ENCODE measurements at regions not wholly inside any gene's neighbourhood (a gene's known extent, or its start where the extent isn't known, plus 50 kb on each side); places are given as distances from the start of the nearest gene placed in this dataset.

- Histone ChIP-seq H3K4me3 (ENCODE audit: low read length) (no peak overlapping the region), H3K79me2 (ENCODE audit: low read length) (no peaks in the 10 kb centered on the region), H3K36me3 (replicated peaks; ENCODE audit: low read depth, low read length) (no peaks in the 10 kb centered on the region), H2AFZ (ENCODE audit: low read depth, low read length) (no peak overlapping the region), H4K20me1 (ENCODE audit: insufficient read depth, low read length) (no peaks in the 10 kb centered on the region), H3K27ac (ENCODE audit: low read length) (no peak overlapping the region), H3K4me2 (ENCODE audit: low read length) (no peak overlapping the region), H3K4me1 (ENCODE audit: low read length) (no peaks in the 10 kb centered on the region), H3K27me3 (ENCODE audit: low read depth, low read length) (no peaks in the 10 kb centered on the region), H3K9me3 (ENCODE audit: insufficient read depth, low read length) (no peaks in the 10 kb centered on the region), H3K9ac (ENCODE audit: low read length) (no peak overlapping the region)
- TF ChIP-seq EZH2phosphoT487 (IDR thresholded peaks at IDR 0.05; ENCODE audit: low read depth) (no peak), CTCF (IDR thresholded peaks at IDR 0.05; ENCODE audit: low read depth, low read length) (no peak)
Observed at GRCh38 chr11:115963156-115963555, 458.9 kb upstream of the CADM1 start.

DNA sequence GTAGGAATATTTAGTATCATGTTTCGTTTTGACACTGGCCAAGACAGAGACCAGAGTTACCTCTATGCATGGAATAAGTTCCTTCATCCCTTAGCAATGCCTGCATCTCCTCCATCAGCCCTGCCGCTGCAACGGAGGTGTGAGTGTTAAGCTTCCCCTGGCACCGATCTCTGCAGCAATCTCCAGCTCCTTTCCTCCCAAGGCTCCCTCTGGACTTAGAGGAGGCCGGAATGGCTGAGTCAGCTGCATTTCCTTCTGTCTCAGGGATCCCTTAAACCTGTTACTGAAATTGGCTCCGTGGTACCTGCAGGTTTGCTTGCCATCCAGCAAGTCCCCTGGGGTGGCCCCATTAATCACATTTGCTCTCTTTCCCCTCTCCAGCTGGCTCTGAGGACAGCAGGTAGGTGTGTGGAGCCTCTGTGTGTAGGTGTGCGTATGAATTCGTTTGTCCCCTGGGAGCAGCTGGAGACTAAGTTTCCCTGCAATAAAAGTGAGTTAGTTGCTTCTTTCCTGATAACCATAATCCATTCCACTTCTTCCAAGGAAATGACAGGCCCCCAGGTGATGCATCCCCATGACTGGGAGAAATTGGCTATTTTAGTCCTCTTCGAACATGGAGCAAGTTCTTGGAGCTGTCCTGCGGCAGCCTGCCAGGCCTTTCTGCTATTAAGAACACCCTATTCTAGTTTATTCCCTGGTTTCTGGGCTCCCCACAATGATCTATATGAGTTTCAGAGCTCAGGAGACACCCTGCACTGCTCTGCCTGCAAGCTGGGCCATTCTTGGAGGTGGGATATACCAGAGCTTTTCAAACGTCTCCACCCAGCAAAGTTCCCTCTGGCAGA is 457.2 kb upstream of the CADM1 start:
- Histone ChIP-seq H4K20me1 (ENCODE audit: insufficient read depth, low read length) (no peaks in the 10 kb centered on the region), H3K9me3 (ENCODE audit: insufficient read depth, low read length) (no peaks in the 10 kb centered on the region), H3K27ac (ENCODE audit: low read length) (no peak overlapping the region), H3K36me3 (replicated peaks; ENCODE audit: low read depth, low read length) (no peaks in the 10 kb centered on the region), H3K9ac (ENCODE audit: low read length) (no peak overlapping the region), H2AFZ (ENCODE audit: low read depth, low read length) (no peak overlapping the region), H3K27me3 (ENCODE audit: low read depth, low read length) (no peaks in the 10 kb centered on the region), H3K4me2 (ENCODE audit: low read length) (no peak overlapping the region), H3K79me2 (ENCODE audit: low read length) (no peaks in the 10 kb centered on the region), H3K4me3 (ENCODE audit: low read length) (no peak overlapping the region), H3K4me1 (ENCODE audit: low read length) (no peaks in the 10 kb centered on the region)
- no peak for TF ChIP-seq CTCF (IDR thresholded peaks at IDR 0.05; ENCODE audit: low read depth, low read length)
- no peak for TF ChIP-seq EZH2phosphoT487 (IDR thresholded peaks at IDR 0.05; ENCODE audit: low read depth)

GRCh38 chr11:115959081-115959486 is 454.9 kb upstream of the CADM1 start:
- Histone ChIP-seq H3K4me1 (ENCODE audit: low read length) (no peaks in the 10 kb centered on the region), H3K9ac (ENCODE audit: low read length) (no peak overlapping the region), H4K20me1 (ENCODE audit: insufficient read depth, low read length) (no peaks in the 10 kb centered on the region), H3K4me2 (ENCODE audit: low read length) (no peak overlapping the region), H3K4me3 (ENCODE audit: low read length) (no peak overlapping the region), H3K27ac (ENCODE audit: low read length) (no peak overlapping the region), H2AFZ (ENCODE audit: low read depth, low read length) (no peak overlapping the region), H3K79me2 (ENCODE audit: low read length) (no peaks in the 10 kb centered on the region), H3K36me3 (replicated peaks; ENCODE audit: low read depth, low read length) (no peaks in the 10 kb centered on the region), H3K27me3 (ENCODE audit: low read depth, low read length) (no peaks in the 10 kb centered on the region), H3K9me3 (ENCODE audit: insufficient read depth, low read length) (no peaks in the 10 kb centered on the region)
- TF ChIP-seq EZH2phosphoT487 (IDR thresholded peaks at IDR 0.05; ENCODE audit: low read depth), result no peak
- TF ChIP-seq CTCF (IDR thresholded peaks at IDR 0.05; ENCODE audit: low read depth, low read length), result no peak

DNA sequence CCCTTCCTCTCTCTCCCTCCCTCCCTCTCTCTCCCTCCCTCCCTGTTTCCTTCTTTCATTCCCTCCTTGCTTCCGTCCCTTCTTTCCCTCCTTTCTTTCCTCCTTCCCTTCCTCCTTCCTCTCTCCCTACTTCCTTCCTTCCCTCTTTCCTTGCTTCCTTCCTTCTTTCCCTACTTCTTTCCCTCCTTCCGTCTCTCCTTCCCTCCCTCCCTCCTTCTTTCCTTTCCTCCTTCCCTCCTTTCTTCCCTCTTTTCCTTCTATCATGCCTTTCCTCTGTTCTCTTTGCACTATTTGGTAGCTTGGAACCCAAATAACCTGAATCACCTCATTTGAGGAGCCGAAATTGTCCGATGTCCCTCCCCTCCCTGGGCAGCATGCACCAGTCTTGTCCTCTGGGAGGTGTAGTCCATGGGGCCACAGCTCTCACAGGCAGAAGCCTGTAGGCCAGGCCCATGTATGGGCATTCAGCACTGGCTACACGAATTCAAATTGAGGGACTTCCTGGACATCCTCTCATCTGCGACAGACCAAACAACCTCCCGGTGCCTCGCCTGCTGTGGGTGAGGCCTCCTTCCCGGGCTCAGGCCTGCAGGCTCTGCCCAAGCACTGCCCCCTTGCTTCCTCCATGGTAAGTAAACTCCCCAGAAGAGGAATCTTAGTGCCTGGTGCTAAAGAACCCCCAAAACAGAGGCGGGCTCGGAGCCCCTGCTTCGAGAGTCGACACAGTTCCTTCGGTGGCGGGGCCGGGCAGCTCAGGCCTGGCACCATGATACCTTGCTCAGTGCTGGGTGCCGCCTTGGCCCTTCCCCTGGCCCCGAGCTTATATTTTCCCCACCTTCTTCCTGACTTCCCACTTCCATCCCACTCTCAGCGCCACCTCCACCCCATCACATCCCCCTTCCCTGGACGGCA is 454.1 kb upstream of the CADM1 start:
- TF ChIP-seq EZH2phosphoT487 (IDR thresholded peaks at IDR 0.05; ENCODE audit: low read depth) (no peak), CTCF (IDR thresholded peaks at IDR 0.05; ENCODE audit: low read depth, low read length) (no peak)
- Histone ChIP-seq H3K27ac (ENCODE audit: low read length) (no peak overlapping the region), H3K79me2 (ENCODE audit: low read length) (no peaks in the 10 kb centered on the region), H3K4me2 (ENCODE audit: low read length) (no peak overlapping the region), H3K9me3 (ENCODE audit: insufficient read depth, low read length) (no peaks in the 10 kb centered on the region), H3K4me1 (ENCODE audit: low read length) (no peaks in the 10 kb centered on the region), H3K27me3 (ENCODE audit: low read depth, low read length) (no peaks in the 10 kb centered on the region), H3K4me3 (ENCODE audit: low read length) (no peak overlapping the region), H2AFZ (ENCODE audit: low read depth, low read length) (no peak overlapping the region), H3K9ac (ENCODE audit: low read length) (no peak overlapping the region), H4K20me1 (ENCODE audit: insufficient read depth, low read length) (no peaks in the 10 kb centered on the region), H3K36me3 (replicated peaks; ENCODE audit: low read depth, low read length) (no peaks in the 10 kb centered on the region)

Measured in OCI-LY3 (cell line).